Kidney capillary endothelial cell (primary cell): ENCODE measurements at regions not wholly inside any gene's neighbourhood (a gene's known extent, or its start where the extent isn't known, plus 50 kb on each side); places are given as distances from the start of the nearest gene placed in this dataset.
A peak's percentile ranks its signal among the peaks of the same experiment; 100 is the strongest.

Experiments used
- DNase-seq: peaks from one replicate; pipeline ENCODE4 v3.0.0-alpha.2; 2018; ENCODE audit warnings: low spot score

DNA sequence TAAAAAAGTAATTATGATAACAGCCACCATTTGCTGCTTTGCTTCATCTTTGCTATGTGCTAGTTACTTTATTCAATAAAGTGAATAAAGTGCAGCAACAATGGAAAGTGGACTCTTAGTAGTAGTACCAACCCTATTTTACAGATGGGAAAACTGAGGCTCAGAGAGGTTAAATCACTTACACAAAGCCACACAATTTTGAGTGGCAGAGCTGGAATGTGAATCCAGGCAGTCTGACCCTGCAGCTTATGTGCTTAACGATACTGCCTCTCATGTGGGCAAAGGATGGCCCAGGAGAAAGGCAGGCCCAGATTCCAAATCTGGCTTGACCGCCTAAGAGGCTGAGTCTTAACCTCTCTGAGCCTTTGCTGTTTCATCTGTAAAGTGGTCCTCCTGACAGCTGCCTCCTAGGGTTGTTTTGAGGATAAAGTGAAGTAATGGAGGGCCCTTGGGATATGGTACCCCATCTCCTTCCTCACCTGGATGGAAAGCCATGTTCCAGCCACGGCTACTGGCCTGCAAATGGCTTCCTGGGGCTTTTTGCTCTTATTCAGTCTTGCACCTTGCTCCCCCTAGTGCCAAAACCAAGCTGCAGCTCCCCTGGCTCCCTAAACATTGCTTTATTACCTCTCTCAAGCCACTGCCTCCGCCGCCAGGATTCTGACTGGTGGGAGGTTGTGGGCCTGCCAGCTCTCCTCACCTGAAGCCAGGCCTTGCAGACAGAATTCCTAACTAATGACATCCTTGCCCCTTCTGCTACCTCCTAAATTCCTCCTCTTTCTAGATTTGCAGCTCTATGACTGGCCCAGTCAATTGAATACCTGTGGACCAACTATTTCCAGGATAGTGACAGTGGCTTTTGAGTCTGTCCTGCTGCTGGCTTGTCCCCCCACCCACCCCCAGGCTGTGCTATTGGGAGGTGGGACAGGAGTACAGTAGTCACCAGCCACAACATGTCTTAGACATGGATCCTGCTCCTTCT, 283.3 kb upstream of the PWP1 start:
- peak; percentile 67 for DNase-seq

DNA sequence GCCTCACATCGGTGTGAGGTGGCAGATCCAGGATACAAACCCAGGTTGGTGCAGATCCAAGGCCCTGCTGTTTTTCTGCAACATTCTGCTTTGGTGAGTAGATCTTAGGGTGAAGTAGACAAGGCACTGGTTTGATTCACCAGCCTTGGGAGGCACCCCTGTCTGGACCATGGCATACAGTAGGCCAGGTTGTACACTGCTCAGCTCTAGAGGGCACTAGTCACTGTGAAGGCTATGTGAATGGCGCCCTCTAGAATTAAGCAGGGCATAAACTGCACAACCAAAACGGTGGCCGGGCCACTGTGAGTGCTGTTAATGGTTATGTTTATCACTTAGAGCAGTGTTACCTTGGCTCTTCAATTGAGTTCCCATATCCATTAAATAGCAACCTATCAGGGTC, 280.6 kb upstream of the PWP1 start:
- peak; percentile 64 for DNase-seq

DNA sequence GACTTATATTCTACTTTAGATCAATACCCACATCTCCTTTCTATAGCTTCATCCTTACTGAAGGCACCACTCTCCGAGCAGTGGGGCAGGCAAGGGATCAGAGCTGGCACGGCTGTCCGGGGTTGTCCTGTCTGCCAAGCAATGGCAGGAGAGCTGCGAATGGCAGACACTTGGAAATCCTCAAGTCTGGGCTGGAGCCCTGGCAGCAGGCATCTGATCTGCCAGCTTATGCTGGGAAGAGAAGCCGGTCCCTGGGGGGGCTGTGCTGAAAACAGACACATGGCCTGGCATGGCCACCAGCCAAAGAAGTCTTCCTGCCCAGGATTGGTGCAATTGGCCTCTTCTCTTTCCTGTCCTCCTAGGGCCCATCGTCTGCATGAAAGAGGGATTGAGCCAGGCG, 280.2 kb upstream of the PWP1 start:
- DNase-seq: no peak

DNA sequence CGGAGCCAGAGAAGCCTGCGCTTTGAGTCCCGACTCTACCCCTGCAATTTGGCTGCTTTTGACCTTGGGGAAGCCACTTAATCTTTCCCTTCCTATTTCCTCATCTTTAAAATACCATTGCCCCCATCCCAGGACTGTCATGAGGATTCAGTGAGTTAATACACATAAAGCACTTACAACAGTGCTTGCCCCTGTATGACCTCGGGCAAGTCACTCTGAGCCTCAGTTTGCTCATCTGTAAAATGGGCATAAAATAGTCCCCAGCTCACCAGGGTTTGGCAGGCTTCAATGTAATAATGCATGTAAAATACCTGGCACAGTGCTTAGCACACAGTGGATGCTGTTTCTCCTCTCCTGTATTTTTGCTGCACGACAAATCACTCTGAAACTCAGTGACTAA, 278.7 kb upstream of the PWP1 start:
- DNase-seq: no peak

DNA sequence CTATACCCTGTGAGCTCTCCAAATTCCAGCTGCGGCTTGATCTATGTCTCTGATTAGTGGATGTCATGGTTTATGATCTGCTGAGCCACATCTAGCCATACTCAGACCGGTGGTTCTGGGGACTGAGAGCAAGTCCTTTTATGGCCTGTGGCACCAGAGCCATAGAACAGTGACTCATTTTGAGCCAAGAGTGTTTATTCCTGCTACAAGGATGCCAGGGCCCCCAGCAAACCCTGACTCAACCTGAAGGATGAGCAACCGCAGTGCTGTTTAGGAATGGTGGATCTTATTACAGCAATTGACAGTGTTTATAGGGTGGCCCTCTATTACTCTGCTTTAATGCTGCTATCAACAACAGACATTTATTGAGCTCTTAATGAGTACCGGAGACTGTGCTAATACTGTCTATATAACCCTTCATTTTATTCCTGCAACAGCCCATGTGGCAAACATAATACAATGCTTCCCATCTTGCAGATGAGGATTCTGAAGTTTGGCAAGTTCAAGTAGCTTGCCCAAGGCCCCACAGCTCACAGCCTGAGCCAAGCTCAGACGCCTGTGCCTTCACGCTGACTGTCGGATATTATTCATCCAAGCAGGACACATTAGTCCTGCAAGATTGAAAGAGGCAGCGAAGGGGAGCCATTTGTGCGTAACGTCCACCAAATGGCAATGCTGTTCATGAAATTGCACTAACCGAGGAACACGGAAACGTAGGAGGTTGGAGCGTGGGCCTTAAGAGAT, 273.6 kb upstream of the PWP1 start:
- DNase-seq: peak; percentile 90

DNA sequence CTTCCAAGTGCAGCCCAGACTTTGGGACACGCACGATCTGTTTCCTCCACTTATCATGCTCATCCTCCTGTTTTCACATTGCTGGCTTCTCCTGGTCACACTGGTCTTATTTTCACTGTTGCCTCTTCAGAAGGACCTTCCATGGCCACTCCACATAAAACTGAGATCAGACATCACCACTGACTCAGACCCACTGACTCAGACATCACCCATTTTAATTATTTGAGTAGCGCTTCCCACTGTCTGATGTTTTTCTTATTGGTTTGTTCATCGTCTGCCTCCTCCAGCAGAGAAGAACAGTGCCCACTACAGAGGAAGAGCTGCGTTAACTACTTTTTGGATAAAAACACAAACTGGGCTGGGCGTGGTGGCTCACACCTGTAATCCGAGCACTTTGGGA, 270.5 kb upstream of the PWP1 start:
- no peak for DNase-seq

DNA sequence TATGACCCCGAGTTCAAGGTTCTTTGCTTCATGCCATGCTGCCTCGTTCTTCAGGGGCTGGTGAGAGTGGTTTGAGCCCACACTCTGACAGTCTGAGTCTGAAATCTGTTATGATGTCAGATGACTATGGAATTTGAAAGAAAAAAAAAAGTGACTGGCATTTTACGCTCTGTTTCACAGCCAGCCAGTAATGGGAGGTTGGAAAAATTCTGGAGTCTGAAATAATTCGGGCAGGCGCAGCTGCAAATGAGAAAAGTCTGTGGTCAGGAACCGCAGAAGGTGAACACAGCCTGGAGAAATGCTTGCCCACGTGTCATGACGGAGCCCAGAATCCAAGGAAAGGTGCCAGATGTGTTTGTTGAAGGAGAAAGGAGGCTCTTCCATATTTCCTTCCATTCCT, 269.8 kb upstream of the PWP1 start:
- no peak for DNase-seq

DNA sequence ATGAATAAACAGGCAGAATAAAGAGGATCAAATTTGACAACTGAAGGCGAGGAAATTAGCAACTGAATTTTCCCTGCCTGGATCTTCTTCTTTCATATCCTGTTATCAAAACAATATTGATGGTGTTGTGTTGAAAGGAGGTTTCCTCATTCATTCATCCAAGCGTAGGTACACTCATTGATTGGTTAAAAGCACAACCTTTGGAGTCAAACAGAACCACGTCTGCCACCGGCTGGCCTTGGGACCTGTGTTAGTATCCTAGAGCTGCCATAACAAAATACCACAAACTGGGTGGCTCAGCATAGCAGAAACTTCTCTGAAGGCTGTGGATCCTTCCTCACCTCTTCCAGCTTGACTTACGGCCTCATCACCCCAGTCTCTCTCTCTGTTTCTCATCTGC, 268.6 kb upstream of the PWP1 start:
- no peak for DNase-seq

DNA sequence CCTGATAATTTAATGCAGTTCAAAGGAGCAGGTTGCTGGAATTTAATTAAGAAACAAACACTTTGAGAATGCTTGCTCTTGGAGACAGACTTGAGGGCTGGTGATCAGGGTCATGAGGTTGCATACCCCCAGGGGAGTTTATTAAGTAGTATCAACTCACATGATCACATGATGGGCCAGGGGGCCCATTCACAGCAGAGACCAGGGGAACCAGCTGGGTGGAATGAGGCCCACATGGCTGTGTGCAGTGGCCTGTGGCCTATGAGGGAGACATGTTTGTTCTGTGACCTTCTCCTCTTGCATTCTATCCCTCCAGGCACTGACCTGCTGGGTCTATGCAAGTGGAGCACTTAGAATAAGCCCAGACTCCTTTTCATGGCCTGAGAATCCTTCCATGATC, 266.6 kb upstream of the PWP1 start:
- DNase-seq: no peak

DNA sequence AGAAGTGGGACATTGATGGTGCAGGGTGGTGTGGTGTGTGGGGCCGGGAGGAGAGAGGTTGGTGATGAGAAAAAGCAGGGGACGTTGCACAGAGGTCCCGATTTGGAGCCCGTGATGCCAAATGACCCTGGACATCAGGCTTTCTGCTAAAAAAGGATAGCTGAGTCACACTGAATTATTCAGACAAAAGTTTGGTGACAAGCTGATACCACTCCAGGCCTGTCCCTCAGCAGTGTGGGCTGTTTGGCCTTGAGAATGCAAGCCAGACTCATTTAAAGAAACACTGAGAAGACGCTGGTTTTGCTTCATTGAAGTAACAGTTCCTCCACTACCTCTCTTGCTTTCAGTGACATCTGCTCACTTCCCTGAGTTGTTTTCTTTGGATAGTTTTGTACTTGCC, 262.1 kb upstream of the PWP1 start:
- DNase-seq: no peak

DNA sequence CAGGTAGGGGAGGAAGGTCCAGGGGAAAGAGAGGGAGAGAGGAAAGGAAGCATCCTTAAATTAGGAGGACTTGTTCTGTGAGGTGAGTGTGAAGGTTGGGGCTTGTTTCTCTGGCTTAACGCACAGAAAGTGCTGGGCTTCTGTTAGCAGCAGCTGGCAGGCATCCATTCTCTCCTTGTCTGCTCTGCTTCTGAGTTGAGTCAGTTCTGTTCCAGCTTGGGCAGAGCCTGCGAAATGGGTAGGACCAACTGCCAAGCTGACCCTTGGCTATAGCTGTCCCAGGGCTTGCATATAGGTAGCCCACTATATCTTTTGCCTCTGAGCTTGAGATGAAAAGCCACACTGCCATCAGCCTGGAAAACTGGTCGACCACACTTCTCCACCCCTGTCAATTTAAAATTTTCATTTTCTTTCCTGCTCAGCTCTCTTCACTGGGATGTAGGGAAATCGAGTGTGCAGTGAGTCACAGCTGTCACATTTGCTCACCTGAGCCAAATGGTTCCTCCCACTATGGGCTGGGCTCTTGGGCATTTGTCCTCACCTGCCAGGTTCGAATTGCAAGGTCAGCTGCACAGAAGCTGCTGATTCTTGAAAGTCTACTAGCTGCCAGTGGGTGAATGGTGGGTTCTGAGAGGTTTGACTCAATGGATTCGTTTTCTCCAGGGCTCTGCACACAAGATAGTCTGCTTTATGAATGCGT, 256.4 kb upstream of the PWP1 start:
- no peak for DNase-seq

DNA sequence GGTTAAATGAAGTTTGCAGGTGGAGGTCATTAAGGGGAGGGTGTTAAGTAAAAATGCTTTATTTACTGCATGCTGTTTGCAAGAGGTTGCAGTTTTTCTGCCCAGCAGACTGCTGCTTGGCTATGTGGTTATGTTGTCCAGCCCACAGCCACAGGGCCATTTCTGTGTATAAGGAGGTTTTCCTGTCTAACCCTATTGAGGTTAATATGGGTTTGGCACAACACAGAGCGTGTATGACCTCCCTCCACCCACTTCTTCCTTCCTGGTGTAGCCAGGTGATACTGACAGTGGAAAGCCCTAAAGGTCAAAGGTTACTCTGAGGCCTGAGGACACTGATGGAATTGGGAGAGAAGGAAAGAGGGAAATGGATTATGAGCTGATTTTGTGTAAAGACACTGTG, 253.7 kb upstream of the PWP1 start:
- DNase-seq: no peak

DNA sequence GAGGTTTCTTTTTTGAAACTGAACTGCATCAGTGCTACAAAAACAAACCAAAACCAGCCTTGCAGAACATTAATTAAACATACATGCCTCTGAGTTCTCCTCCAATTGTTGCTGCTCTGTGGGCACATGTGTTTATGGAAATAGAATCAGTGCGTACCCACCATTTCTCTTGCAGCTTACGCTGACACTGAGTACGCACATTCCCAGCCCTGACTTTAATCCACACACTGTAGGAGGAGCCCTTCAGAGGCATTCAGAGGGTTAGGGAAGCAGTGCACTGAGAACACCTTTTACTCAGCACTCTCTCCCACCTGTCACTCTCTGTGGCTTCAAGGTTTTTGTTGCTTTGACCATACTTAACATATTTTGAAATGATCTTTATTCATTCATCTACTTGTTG, 250.5 kb upstream of the PWP1 start:
- DNase-seq: no peak

DNA sequence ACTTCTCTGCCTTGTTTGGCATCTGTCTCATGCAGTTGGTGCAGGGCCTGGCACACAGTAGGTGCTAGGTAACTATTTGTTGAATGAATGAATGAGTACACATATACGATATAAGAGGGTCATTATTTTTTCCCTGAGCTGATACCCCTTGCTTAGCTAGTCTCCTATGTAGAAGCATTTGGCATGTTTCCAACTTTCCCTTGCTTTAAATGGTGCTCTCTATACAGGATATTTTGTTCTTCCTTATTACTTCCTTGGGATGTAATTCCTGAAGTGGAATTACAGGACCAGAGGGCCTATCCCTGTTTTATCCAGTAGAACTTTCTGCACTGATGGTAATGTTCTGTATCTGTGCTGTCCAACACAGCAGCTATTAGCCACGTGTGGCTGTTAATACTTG, 250.1 kb upstream of the PWP1 start:
- no peak for DNase-seq

DNA sequence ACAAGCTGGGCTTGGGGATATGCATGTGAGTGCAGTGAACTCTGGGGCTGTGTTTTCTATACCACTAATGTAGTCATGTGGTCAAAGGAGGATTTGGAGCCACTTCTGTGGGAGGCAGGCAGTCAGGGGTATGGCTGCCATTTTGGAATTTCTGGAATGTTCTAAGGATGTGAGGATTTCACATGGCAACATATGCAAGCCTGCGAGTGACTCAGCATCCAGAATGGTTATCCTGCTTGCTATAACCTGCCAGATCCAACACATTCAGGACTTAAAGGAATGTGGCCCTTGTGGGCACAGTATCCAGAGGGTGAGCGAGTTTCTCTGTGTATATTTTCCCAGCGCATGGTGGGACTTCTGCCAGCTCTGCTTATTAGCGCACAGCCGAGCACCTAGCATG, 249.2 kb upstream of the PWP1 start:
- DNase-seq: peak; percentile 34

DNA sequence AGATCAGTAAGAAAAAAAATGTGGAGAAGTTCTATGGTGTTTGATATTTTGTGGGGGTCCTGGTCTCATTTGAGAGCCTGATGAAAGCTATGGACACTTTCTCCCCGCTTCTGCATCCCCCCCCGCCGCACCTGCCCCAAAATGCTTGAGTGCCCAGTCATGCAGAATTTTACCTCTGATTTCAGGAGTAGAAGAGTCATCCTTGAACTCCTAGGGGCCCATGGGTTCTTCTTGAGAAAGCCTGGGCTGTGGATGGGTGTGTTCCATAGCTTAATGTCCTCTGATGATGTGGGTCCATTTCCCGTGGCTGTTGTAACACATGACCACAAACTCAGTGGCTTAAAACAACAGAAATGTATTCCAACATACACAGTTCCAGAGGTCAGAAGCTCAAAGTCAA, 248.8 kb upstream of the PWP1 start:
- DNase-seq: no peak

DNA sequence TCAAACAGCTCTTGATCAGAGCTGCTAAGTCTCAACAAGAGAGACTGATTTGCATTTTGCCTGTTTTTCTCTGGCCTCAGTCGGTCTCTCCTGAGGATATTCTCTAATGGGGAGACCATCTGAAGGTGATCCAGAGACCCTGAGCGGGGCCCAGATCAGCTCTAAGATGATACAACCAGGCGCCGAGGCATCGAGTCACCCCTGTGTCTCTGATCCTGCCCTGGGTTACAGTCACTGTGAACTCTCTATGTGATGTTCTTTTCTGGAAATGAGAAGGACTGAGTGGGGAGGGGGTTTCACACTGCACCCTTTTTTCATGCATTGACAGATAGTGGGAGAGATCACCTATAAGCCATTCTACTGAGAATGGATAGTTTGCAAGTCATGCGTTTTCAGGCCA, 247.6 kb upstream of the PWP1 start:
- no peak for DNase-seq

DNA sequence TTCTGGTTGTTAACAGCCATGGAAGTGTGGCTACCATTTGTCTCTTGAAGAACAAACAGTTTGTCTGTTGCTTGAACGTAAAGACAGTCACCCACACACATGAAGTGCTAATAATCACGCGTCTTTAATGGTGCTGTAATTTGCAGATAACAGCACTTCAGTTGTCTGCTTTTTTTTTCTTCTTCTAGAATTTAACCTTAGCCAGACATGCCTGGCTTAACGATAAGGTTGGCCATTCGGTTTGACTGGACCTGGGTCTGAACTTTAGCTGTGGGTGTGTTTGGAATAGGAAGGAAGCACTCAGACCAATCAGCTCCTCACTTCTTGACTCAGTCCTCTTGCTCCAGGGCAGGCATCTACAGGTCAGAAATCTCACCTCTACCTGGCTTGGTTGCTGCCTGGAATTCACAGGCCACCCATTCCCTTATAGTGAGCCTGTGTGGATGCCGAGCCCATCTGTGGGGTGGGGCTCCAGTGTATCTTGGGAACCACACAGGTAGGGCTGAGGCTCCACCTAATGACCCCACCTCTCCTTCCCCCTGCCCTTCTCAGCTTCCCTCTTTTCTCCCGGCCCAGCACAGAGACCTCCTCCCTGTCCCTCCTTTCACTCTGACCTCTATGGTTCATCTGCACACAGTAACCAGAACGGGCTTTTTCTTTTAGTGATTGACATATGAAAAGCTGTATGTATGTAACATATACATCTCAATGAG, 246.4 kb upstream of the PWP1 start:
- no peak for DNase-seq

DNA sequence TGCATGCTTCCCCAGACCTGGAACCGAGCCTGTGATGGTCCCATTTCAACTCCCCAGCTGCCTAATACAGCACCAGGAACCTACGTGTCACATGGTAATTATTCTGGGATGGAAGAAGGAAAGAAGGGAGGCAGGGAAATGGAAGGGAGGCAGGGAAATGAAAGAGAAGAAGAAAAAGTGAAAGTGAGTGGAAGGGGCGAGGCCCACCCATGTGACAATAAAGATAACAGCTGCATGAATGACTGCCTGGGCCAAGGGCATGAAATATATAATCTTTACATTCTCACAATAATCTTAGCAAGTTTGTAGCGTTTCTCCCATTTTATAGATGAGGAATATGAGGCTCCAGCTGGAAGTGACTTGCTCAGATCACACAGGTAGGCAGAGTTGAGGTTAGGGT, 245.0 kb upstream of the PWP1 start:
- no peak for DNase-seq

DNA sequence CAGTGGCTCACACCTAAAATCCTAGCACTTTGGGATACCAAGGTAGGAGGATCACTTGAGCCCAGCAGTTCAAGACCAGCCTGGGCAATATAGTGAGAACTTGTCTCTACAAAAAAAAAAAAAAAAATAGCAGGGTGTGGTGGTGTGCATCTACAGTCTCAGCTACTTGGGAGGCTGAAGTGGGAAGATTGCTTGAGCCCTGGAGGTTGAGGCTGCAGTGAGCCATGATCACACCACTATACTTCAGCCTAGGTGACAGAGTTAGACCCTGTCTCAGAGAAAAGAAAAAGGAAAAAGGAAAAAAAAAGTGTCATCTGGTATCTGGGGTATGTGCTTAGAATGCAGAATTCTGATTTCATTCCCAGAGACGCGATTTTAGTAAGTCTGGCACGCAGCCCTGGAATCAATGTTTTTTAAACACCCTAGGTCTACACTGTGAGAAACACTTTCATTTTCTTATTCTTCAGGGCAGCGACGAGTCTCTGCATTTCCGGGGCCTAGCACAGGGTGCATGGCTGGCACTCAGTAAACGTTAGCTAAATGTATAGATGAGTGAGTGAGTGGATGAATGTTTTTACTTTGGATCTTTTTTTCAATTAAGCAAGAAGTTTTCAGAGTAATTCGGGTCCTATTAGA, 243.8 kb upstream of the PWP1 start:
- DNase-seq: no peak

DNA sequence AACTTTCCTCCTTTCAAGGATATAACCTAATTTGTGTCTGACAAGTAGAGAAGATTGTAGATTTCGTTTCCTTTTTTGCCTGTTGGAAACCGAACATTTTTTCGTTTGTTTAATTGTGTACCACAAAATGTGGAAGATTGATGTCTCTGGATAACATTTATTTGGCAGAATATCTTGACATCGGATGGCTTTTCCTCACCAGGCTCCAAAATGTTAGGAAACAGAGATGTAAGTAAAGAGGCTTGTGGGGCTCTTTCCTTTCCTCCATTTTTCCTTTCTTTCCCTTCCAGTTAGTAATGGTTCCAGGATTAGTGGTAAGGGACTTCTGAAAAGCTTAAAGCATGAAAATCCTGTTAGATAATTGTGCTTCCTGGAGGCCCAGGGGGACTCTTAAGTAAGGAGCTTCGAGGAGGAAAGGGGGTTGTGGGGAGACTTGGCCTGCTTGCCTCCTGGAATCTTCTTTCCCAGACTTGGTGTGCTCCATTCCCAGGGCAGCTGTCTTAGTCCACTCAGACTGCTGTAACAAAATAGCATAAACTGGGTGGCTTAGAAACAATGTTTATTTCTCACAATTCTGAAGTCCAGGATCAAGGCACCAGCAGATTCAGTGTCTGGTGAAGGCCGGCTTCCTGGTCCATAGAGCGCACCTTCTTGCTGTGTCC, 243.1 kb upstream of the PWP1 start:
- no peak for DNase-seq
